ENCODE measurements at regions not wholly inside any gene's neighbourhood (a gene's known extent, or its start where the extent isn't known, plus 50 kb on each side); places are given as distances from the start of the nearest gene placed in this dataset.

GRCh38 chr20:5369629-5370028 lies 52.9 kb upstream of the PROKR2 start:
- DNase-seq (no peak), ATAC-seq (no peak)
- Mint-ChIP-seq H3K4me1 (no peaks in the 10 kb centered on the region), H3K27ac (no peak overlapping the region), H3K9me3 (peaks cover 0 to 19% (median 5%) of the 10 kb centered on the region in 9 donors), H3K4me3 (no peak overlapping the region), H3K27me3 (peaks cover 22 to 66% (median 39%) of the 10 kb centered on the region in 5 donors), H3K36me3 (peaks cover 0 to 8% (median 7%) of the 10 kb centered on the region in 3 donors)
- POLR2A ChIA-PET, result no interaction called here

Data from naive thymus-derived CD8-positive, alpha-beta T cell (primary cell).